Urinary bladder (tissue), 3 donors: ENCODE measurements at regions not wholly inside any gene's neighbourhood (a gene's known extent, or its start where the extent isn't known, plus 50 kb on each side); places are given as distances from the start of the nearest gene placed in this dataset.

Source experiments
- DNase-seq: peaks from one replicate; pipeline ENCODE4 v3.0.0-alpha.2; 2015; ENCODE audit errors: extremely low spot score
- H3K27ac ChIP-seq: one replicate; pipeline ENCODE4 v1.5.1; 2013; ENCODE audit warnings: low read depth, mild to moderate bottlenecking, moderate library complexity
- H3K36me3 ChIP-seq: one replicate; pipeline ENCODE4 v1.6.1; 2013; ENCODE audit warnings: mild to moderate bottlenecking, moderate library complexity; ENCODE audit not compliant: insufficient read depth
- H3K4me1 ChIP-seq: one replicate; pipeline ENCODE4 v1.6.1; 2013; ENCODE audit warnings: mild to moderate bottlenecking, moderate library complexity; ENCODE audit not compliant: insufficient read depth
- H3K4me3 ChIP-seq: one replicate; pipeline ENCODE4 v1.5.1; 2013; ENCODE audit warnings: low read depth, low read length
- WGBS: extraction: QIAGEN DNeasy Blood & Tissue Kit; methylation state at CpG from one replicate; pipeline ENCODE4 v1.1.7; 2013; 5-methylcytosine and 5-hydroxymethylcytosine counted together
- donor health status: healthy with polysubstance abuse.
- donor health status: healthy.

DNA sequence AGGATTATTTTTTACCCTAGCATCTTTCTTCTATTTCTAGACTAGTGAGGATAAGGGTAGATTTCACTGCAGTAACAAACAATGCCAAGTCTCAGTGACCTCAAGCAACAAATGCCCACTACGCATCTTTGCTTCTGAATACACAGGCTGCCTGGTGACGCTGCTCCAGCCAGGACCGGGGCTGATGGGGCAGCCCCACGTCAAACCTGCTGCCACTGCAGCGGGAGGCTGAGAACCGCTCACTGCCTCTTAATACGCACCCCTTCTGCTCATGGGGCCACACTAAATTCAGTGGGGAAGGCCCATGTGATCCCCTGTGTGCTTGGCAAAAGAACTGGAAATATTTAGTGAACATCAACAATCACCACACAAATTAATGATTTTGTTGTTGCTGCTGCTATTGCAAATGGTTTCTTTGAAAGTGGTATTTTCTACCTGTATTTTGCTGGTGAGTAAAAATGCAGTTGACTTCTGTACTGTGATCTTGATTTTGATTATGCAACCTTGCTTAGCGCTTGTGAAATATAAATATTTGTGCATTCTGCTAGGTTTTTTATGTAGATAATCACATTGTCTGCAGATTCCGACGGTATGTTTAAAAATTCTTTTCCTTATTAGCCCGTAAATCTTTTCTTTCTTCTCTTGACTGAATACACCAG is 139.5 kb upstream of the SPACA7 start:
- 70% methylated on average over 11 of the region's 11 CpGs for WGBS
- Histone ChIP-seq H3K27ac (no peak overlapping the region), H3K4me1 (no peaks in the 10 kb centered on the region), H3K4me3 (no peak overlapping the region), H3K36me3 (no peaks in the 10 kb centered on the region)
- no peak for DNase-seq

DNA sequence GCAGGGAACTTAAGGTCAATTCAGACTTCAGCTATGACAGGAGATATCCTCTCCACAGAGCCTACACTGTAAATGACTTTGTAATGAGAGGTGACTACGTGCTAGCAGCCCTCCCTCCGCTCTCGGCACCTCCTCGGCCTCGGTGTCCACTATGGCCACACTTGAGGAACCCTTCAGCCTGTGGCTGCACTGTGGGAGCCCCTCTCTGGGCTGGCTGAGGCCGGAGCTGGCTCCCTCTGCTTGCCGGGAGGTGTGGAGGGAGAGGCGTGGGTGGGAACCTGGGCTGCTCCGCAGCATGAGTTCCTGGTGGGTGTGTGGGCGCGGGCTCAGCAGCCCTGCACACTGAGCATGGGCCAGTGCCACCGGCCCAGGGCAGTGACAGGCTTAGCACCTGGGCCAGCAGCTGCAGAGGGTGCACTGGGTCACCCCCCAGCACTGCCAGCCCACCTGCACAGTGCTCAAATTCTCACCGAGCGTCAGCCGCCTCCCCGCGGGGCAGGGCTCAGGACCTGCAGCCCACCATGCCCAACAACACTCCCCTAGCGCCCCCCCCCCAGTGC is 137.6 kb upstream of the SPACA7 start:
- WGBS, result 91% methylated on average over 18 of the region's 18 CpGs
- Histone ChIP-seq H3K4me3 (no peak overlapping the region), H3K36me3 (no peaks in the 10 kb centered on the region), H3K27ac (no peak overlapping the region), H3K4me1 (no peaks in the 10 kb centered on the region)
- DNase-seq, result no peak

DNA sequence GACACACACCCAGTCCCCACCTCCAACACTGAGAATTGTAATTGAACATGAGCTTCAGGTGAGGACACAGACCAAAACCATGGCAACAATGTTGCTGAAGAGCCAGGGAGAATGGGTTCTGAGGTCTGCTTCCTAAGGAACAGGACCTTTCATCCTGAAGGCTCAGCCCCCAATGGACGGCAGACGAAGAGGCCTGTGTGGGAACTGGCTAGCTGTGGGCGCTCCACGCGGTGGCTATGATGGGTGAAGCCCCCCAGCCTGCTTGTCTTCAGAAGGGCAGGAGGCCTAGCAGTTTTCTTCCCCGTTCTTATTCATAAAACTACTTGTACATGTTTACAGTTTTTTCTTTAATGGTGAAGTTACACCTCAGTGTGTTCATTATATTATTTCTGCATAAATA is 136.1 kb upstream of the SPACA7 start:
- DNase-seq, result no peak
- Histone ChIP-seq H3K4me3 (no peak overlapping the region), H3K27ac (no peak overlapping the region), H3K36me3 (no peaks in the 10 kb centered on the region), H3K4me1 (no peaks in the 10 kb centered on the region)
- 60% methylated on average over 6 of the region's 6 CpGs for whole genome bisulfite sequencing

DNA sequence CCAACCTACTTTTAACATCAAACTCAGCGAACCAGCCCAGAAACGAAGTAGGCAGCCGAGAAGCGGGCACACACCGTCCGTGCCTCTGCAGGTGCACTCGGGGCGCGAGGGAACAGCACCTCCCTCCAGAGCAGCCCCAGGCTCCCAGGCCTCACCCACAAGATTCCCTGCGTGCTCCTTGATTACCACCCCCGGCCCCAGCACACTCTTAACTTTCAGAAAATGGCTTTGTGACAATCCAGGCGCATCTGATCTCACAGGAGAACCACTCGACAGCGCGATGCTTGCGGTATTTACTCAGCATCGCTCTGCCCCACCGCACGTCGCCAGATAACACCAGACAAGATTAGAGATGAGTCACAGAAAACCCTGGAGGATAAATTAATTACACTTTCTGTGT is 134.9 kb upstream of the SPACA7 start:
- H3K4me1 ChIP-seq, result no peaks in the 10 kb centered on the region
- no peaks in the 10 kb centered on the region for H3K36me3 ChIP-seq
- H3K4me3 ChIP-seq, result no peak overlapping the region
- DNase-seq, result no peak
- H3K27ac ChIP-seq, result no peak overlapping the region
- WGBS, result 63% methylated on average over 20 of the region's 20 CpGs

DNA sequence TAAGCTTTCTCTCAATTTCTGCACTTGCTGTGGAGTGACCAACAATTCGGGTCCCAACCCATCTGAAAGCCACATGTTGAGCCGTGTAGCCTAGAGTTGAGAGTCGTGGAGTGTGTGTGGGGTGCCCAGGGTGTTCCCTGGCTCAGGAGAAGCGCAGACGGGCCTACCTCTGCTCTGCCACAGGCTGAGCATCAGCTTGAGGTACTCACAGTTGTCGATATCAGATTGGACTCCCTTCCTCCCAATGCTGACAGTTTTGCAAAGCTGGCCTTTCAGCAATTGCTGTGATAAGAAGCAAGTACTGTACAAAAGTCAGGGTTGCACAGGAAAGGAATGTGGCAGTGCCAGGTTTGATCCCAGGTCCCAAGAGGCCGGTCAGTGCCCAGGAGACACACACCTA is 133.4 kb upstream of the SPACA7 start:
- Histone ChIP-seq H3K4me1 (no peaks in the 10 kb centered on the region), H3K36me3 (no peaks in the 10 kb centered on the region), H3K27ac (no peak overlapping the region), H3K4me3 (no peak overlapping the region)
- WGBS, result 74% methylated on average over 7 of the region's 7 CpGs
- no peak for DNase-seq

DNA sequence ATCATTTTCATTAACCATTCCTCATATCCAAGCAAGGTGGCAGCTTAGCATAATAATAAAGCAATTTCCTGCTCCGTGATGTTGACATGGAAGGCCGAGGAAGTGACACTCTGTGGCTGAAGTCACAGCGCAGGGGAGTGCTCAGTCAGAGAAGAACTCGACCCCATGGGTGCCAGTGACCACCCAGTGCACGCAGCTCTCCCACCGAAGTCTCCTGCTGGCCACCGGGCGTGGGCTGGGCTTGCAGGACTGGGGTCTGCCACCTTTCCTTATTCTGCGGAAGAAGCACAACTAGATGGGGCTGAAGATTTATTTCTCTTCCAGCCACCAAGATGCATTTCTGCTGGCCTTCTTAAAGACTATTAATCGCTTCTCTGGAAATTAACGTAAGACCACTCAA is 132.1 kb upstream of the SPACA7 start:
- 75% methylated on average over 11 of the region's 11 CpGs for WGBS
- H3K27ac ChIP-seq, result no peak overlapping the region
- H3K4me3 ChIP-seq, result no peak overlapping the region
- H3K36me3 ChIP-seq, result no peaks in the 10 kb centered on the region
- no peaks in the 10 kb centered on the region for H3K4me1 ChIP-seq
- no peak for DNase-seq

DNA sequence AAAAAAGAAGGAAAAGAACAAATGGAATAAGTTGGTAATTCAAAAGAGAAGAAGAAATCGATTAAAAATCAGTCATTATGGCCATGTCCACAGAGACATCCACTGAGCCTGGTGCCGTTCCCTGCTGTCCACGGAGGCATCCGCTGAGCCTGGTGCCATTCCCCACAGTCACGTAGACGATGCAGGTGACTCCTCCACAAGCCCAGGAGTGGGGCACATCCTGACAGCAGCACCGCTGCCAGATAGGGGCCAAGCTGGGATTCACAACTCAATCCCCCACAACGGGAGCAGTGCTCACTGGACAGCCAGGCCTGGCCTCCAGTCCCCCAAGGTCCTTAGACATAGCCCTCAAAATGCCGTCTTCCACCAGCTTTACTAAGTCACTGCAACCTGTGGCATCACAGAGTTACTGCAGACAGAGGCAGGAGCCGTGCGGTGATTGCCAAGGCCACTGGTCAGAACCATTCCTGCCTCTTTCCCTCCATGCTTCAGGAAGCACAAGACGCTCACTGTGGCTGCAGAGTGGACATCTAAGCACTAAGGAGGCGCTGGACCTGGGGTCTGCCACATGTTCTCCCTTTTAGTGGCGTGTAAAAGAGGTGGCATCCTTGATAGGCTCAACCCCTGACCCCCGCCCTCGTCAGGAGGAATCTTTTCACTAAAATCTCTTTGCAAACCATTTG is 131.5 kb upstream of the SPACA7 start:
- Histone ChIP-seq H3K4me3 (no peak overlapping the region), H3K36me3 (no peaks in the 10 kb centered on the region), H3K4me1 (no peaks in the 10 kb centered on the region), H3K27ac (no peak overlapping the region)
- DNase-seq, result no peak
- WGBS, result 84% methylated on average over 16 of the region's 16 CpGs

DNA sequence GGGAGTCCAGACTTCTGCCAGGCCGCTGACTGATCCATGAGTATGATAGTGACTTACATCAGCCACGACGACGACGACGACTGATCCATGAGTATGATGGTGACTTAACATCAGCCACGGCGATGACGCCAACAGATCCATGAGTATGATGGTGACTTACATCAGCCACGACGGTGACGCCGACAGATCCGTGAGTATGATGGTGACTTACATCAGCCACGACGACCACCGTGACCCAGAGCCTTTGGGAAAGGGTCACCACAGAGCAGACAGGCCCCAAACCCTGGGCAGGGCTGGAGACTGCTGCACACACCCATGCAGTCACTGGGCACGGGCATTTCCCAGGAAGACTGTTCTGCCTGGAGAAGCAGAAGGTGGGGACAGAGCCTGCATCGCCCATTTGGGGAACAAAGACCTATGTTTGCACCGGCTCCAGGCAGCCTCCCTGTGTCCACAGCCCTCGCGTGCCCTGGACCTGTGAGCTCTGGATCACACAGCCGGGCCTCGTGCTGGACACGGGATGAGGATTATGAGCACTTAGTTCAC is 130.9 kb upstream of the SPACA7 start:
- H3K27ac ChIP-seq, result no peak overlapping the region
- no peaks in the 10 kb centered on the region for H3K36me3 ChIP-seq
- H3K4me3 ChIP-seq, result no peak overlapping the region
- no peaks in the 10 kb centered on the region for H3K4me1 ChIP-seq
- 91% methylated on average over 25 of the region's 25 CpGs for WGBS
- DNase-seq, result no peak

DNA sequence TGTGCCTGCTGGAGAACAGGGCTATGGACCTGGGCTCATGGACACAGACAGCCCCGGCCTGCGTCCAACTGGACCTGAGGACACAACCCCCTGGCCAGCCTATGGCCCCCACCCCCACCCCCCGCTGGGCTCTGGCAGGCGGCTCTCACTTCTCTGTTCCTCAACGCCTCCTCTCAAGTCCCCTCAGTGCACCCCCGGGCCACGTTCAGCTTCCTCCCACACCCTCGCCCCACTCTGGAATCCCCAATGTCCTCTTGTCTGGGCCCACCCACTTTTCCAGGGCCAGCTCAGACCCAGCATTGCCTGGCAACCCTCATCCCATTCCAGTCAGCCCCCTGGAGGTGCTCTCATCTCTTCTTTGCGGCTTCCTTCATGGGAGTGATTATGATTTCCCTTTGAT is 130.2 kb upstream of the SPACA7 start:
- WGBS, result 80% methylated on average over 9 of the region's 9 CpGs
- H3K4me3 ChIP-seq, result no peak overlapping the region
- H3K27ac ChIP-seq, result no peak overlapping the region
- DNase-seq, result no peak
- H3K4me1 ChIP-seq, result no peaks in the 10 kb centered on the region
- no peaks in the 10 kb centered on the region for H3K36me3 ChIP-seq

DNA sequence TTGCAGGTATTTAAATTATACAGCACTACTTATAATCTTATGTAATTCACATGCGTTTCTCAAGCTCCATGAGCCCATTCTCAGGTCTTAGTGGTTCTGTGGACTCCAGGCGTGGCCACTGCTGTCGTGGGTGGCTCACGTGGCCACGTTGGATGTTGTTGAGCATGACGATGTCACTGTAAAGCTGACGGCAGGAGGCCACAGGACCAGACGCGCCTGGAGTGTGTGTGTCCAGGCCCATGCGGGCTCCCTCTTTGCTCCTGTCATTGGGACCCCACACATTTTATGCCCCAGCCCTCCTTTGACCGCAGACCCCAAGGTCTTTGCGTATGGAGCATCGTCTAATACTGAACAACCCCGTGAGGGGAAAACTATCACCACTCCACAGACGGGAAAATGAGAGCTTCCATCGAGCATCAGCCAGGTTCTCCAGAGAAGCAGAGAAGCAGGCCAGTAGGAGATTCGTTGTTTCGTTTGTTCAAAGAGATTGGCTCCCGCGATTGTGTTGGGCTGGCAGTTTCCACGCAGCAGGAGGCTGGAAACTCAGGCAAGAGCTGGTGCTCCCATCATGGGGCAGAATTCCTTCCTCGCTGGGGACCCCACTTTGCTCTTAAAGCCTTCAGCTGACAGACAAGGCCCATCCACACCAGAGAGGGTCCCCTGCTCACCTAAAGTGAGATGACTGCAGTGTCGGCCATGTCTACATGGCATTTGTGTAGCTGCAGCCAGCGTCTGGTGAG is 129.3 kb upstream of the SPACA7 start:
- Histone ChIP-seq H3K4me1 (no peaks in the 10 kb centered on the region), H3K4me3 (no peak overlapping the region), H3K27ac (no peak overlapping the region), H3K36me3 (no peaks in the 10 kb centered on the region)
- no peak for DNase-seq
- WGBS, result 93% methylated on average over 24 of the region's 24 CpGs

DNA sequence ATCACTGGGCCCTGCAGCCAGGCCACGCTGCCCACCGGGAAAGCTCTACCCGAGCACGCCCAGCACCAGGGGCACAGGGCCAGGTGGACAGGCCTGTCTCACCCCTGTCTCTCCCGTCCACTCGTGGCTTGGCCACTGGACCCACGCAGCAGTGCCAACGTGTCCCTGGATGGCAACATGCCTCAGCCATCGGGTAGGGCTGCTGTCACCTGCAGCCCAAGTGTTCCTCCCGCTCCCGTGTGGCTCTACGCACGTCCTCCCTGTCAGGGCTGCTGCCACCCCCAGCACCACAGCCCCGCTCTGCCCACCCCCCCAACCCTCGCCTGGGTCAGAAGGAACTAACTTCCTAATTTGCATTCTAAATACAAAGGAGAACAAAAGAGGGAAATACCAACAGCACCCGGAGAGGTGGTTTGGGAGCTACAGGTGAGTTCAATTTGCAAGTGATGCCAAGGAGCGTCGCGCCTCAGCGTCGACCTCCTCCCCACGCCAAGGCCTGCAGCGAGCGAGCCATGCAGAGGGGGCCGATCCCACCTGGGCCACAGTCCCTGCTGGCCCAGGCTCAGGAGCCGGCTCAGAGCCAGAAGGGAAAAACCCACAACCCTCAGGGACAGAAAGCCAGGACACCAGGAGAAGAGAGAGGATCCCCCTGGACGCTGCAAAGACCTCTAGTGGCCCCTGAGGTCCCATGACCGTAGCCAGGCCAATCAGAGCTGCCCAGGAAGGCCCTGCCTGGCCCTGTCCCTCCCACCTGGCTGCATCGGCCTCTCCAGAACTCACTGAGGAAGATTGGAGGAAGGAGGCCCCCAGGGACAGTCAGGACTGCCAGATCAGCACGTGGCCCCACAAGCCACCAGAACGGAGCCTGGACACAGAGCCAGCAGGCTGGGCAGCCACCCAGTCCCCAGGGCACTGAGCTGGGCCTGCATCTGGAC is 128.4 kb upstream of the SPACA7 start:
- Histone ChIP-seq H3K36me3 (no peaks in the 10 kb centered on the region), H3K4me1 (no peaks in the 10 kb centered on the region), H3K27ac (no peak overlapping the region), H3K4me3 (no peak overlapping the region)
- WGBS, result 82% methylated on average over 31 of the region's 31 CpGs
- no peak for DNase-seq

DNA sequence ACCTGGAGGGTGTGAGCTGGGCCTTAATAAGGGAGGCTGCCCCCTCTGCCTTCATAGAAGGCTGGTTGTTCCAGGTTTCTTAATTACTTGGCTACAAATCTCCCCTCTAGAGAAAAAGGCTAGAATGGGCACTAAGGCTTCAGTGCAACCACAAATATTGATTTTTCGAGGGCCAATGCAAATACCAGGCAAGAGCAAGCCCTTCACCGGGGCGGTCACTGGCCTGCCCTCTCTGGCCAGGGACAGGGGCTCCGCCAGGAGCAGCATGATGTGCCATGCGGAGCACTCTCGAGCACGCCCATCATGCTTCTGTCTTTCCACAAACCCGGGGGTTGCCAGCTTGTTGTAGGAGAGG is 127.8 kb upstream of the SPACA7 start:
- Histone ChIP-seq H3K27ac (no peak overlapping the region), H3K4me3 (no peak overlapping the region)
- 74% methylated on average over 8 of the region's 8 CpGs for WGBS

More for the DNA sequence above, 127.8 kb upstream of the SPACA7 start:
- Histone ChIP-seq H3K4me1 (no peaks in the 10 kb centered on the region), H3K36me3 (no peaks in the 10 kb centered on the region)
- DNase-seq, result no peak
